Smooth muscle cell (in vitro differentiated cells): ENCODE measurements at regions not wholly inside any gene's neighbourhood (a gene's known extent, or its start where the extent isn't known, plus 50 kb on each side); places are given as distances from the start of the nearest gene placed in this dataset.

ENCODE experiments used
- DNase-seq: peaks from one replicate; lab custom pipeline; 2025; ENCODE audit not compliant: unreplicated experiment; lab: John Stamatoyannopoulos, UW
- H2AFZ ChIP-seq: fragments of 200-600 bp; sonication (generic); 2 replicates; pipeline ENCODE4 v1.6.0; 2016; ENCODE audit warnings: antibody characterized with exemption, low read depth, mild to moderate bottlenecking
- H3F3A ChIP-seq: fragments of 200-600 bp; sonication (generic); 2 replicates; pipeline ENCODE4 v1.6.0; 2017; ENCODE audit warnings: antibody characterized with exemption, low read depth
- H3K27ac ChIP-seq: fragments of 200-600 bp; sonication (generic); 2 replicates; pipeline ENCODE4 v1.5.1; 2016; ENCODE audit warnings: low read depth, mild to moderate bottlenecking
- H3K27me3 ChIP-seq: fragments of 200-600 bp; sonication (generic); 2 replicates; pipeline ENCODE4 v1.6.1; 2016; ENCODE audit warnings: low read depth, mild to moderate bottlenecking
- H3K36me3 ChIP-seq: fragments of 200-600 bp; sonication (generic); 2 replicates; pipeline ENCODE4 v1.5.1; 2016; ENCODE audit warnings: low read depth
- H3K4me1 ChIP-seq: fragments of 200-600 bp; sonication (generic); 2 replicates; pipeline ENCODE4 v1.5.1; 2016; ENCODE audit warnings: low read depth
- H3K4me2 ChIP-seq: fragments of 200-600 bp; sonication (generic); 2 replicates; pipeline ENCODE4 v1.6.0; 2016; ENCODE audit warnings: mild to moderate bottlenecking
- H3K4me3 ChIP-seq: fragments of 200-600 bp; sonication (generic); 2 replicates; pipeline ENCODE4 v1.5.1; 2016; ENCODE audit warnings: mild to moderate bottlenecking
- H3K79me2 ChIP-seq: fragments of 200-600 bp; sonication (generic); 2 replicates; pipeline ENCODE4 v1.6.0; 2016; ENCODE audit warnings: low read depth, mild to moderate bottlenecking
- H3K9ac ChIP-seq: fragments of 200-600 bp; sonication (generic); 2 replicates; pipeline ENCODE4 v1.6.0; 2016; ENCODE audit warnings: low read depth
- H3K9me3 ChIP-seq: fragments of 200-600 bp; sonication (generic); replicated peaks from 2 replicates; pipeline ENCODE4 v1.5.1; 2016; ENCODE audit warnings: low read depth
- H4K20me1 ChIP-seq: fragments of 200-600 bp; sonication (generic); 2 replicates; pipeline ENCODE4 v1.6.0; 2016; ENCODE audit warnings: low read depth
- WGBS: methylation state at CpG from one replicate; pipeline ENCODE4 v1.1.7; 2016; ENCODE audit warnings: low lambda C conversion rate; 5-methylcytosine and 5-hydroxymethylcytosine counted together
- TF ChIP-seq, protein P1 (sequence below): fragments of 200-600 bp; sonication (generic); IDR thresholded peaks from 2 replicates; pipeline ENCODE4 v1.5.1; 2017; ENCODE audit warnings: borderline replicate concordance, mild to moderate bottlenecking, antibody characterized with exemption; ENCODE audit not compliant: insufficient read depth, poor library complexity, severe bottlenecking

GRCh38 chr12:113587720-113588119 lies 116.0 kb upstream of the LHX5 start:
- Histone ChIP-seq H3K4me3 (no peak overlapping the region), H4K20me1 (no peaks in the 10 kb centered on the region), H3K36me3 (no peaks in the 10 kb centered on the region), H3F3A (no peaks in the 10 kb centered on the region), H2AFZ (no peak overlapping the region), H3K4me1 (peaks cover 10% of the 10 kb centered on the region), H3K9me3 (no peaks in the 10 kb centered on the region), H3K27ac (no peak overlapping the region), H3K79me2 (no peaks in the 10 kb centered on the region), H3K27me3 (peaks cover 35% of the 10 kb centered on the region), H3K9ac (no peak overlapping the region), H3K4me2 (no peak overlapping the region)
- DNase-seq, result no peak
- 7% methylated on average over 5 of the region's 5 CpGs for WGBS
- TF ChIP-seq, protein P1, sequence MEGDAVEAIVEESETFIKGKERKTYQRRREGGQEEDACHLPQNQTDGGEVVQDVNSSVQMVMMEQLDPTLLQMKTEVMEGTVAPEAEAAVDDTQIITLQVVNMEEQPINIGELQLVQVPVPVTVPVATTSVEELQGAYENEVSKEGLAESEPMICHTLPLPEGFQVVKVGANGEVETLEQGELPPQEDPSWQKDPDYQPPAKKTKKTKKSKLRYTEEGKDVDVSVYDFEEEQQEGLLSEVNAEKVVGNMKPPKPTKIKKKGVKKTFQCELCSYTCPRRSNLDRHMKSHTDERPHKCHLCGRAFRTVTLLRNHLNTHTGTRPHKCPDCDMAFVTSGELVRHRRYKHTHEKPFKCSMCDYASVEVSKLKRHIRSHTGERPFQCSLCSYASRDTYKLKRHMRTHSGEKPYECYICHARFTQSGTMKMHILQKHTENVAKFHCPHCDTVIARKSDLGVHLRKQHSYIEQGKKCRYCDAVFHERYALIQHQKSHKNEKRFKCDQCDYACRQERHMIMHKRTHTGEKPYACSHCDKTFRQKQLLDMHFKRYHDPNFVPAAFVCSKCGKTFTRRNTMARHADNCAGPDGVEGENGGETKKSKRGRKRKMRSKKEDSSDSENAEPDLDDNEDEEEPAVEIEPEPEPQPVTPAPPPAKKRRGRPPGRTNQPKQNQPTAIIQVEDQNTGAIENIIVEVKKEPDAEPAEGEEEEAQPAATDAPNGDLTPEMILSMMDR, result no peak

DNA sequence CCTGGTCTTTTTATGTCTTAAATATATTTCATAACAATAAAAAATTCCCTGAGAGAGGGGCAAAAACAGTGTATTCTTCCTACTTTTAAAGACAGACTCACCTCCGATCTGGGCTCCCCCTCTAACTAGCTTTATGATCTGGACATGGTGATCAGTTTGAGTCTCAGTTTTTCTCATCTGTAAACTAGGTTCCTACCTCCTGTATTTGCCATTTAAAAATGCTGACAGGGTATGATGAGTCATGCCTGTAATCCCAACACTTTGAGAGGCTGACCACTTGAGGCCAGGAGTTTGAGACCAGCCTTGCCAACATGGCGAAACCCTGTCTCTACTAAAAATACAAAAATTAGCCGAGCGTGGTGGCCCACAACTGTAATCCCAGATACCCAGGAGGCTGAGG lies 114.8 kb upstream of the LHX5 start:
- TF ChIP-seq, protein P1, result no peak
- no peaks in the 10 kb centered on the region for H3K79me2 ChIP-seq
- no peak for DNase-seq
- H3K4me3 ChIP-seq, result no peak overlapping the region
- no peak overlapping the region for H3K9ac ChIP-seq
- no peaks in the 10 kb centered on the region for H3F3A ChIP-seq
- H3K4me1 ChIP-seq, result peaks cover 10% of the 10 kb centered on the region
- H3K9me3 ChIP-seq, result no peaks in the 10 kb centered on the region
- no peaks in the 10 kb centered on the region for H3K36me3 ChIP-seq
- no peaks in the 10 kb centered on the region for H4K20me1 ChIP-seq
- peaks cover 24% of the 10 kb centered on the region for H3K27me3 ChIP-seq
- WGBS, result 93% methylated on average over 4 of the region's 4 CpGs
- H2AFZ ChIP-seq, result no peak overlapping the region
- no peak overlapping the region for H3K4me2 ChIP-seq
- no peak overlapping the region for H3K27ac ChIP-seq

DNA sequence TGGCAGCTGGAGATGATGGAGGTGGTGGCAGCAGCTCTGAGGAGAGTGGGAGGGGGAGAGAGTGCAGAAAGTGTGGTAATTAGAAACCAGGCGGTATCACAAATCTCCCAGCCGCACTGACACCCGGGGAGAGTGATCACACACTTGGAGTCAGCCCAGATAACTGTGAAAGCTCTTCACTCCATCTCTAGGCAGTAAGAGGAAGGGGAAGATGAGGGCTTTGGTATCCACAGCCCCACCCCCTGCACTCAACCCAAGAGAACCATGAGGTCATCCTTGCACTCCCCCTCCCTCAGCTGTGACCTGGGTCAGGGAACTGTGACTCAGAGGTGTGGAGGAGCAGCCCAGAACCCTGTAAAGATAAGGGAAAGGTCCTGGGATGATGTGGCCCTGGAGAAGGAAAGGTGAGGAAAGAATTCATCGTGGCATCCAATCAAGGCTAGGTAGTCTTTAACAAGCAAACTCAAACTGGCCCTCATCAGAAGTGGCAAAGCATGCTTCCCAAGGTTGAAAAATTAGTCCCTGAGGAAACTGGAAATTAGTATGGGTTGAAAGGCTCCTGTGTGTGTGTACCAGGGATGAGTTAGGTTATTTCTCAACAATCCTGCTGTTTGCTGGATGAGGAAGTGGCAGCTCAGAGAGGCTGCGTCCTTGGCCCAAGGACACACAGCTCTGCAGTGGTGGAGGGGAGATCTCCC lies 111.0 kb upstream of the LHX5 start:
- 51% methylated on average over 5 of the region's 5 CpGs for WGBS
- H3K4me1 ChIP-seq, result peaks cover 5% of the 10 kb centered on the region
- no peak overlapping the region for H3K4me2 ChIP-seq
- no peaks in the 10 kb centered on the region for H3K79me2 ChIP-seq
- peaks cover 17% of the 10 kb centered on the region for H3K27me3 ChIP-seq
- peaks cover 6% of the 10 kb centered on the region for H3K9me3 ChIP-seq
- no peaks in the 10 kb centered on the region for H3K36me3 ChIP-seq
- H4K20me1 ChIP-seq, result no peaks in the 10 kb centered on the region
- H3K9ac ChIP-seq, result no peak overlapping the region
- H3F3A ChIP-seq, result no peaks in the 10 kb centered on the region
- TF ChIP-seq, protein P1, result no peak
- no peak overlapping the region for H3K4me3 ChIP-seq
- DNase-seq, result no peak
- H2AFZ ChIP-seq, result no peak overlapping the region
- H3K27ac ChIP-seq, result no peak overlapping the region

GRCh38 chr12:113581342-113581741 lies 109.7 kb upstream of the LHX5 start:
- H4K20me1 ChIP-seq, result no peaks in the 10 kb centered on the region
- H2AFZ ChIP-seq, result no peak overlapping the region
- H3K79me2 ChIP-seq, result no peaks in the 10 kb centered on the region
- TF ChIP-seq, protein P1, result no peak
- H3K4me2 ChIP-seq, result no peak overlapping the region
- peaks cover 6% of the 10 kb centered on the region for H3K9me3 ChIP-seq
- no peaks in the 10 kb centered on the region for H3K36me3 ChIP-seq
- no peaks in the 10 kb centered on the region for H3K4me1 ChIP-seq
- no peak for DNase-seq
- H3K27me3 ChIP-seq, result peaks cover 16% of the 10 kb centered on the region
- no peaks in the 10 kb centered on the region for H3F3A ChIP-seq
- H3K9ac ChIP-seq, result no peak overlapping the region
- H3K4me3 ChIP-seq, result no peak overlapping the region
- H3K27ac ChIP-seq, result no peak overlapping the region
